Transverse colon (tissue), 1 donor: ENCODE measurements at regions not wholly inside any gene's neighbourhood (a gene's known extent, or its start where the extent isn't known, plus 50 kb on each side); places are given as distances from the start of the nearest gene placed in this dataset.

Experiments used
- EP300 ChIP-seq: sonication (generic); formaldehyde crosslinking; IDR thresholded peaks from one replicate; pipeline ENCODE4 v1.6.1; 2017; ENCODE audit warnings: antibody characterized with exemption, low read depth
- POLR2A ChIP-seq: fragments of 450-650 bp; IDR thresholded peaks from one replicate; pipeline ENCODE4 v1.6.1; 2016; ENCODE audit warnings: antibody characterized with exemption, mild to moderate bottlenecking, moderate library complexity

DNA sequence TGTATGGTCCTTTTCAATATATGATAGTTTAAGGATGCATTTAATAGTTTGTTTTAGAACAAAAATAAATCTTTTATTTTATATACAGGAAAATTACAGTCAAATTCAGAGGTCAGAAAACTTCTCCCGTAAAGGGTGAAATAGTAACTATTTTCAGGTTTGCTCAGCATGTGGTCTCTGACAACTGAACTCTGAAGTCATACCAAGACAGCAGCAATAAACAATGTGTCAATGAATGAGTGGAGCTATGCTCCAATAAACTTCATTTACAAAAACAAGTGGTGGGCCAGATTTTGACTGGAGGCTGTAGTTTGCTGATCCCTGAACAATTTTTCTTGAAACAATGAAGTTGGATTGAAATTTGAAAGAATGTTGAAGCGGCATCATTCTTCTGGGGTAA, 123.6 kb downstream of the ZNF248 start:
- TF ChIP-seq EP300 (no peak), POLR2A (no peak)
